ENCODE measurements at regions not wholly inside any gene's neighbourhood (a gene's known extent, or its start where the extent isn't known, plus 50 kb on each side); places are given as distances from the start of the nearest gene placed in this dataset.

DNA sequence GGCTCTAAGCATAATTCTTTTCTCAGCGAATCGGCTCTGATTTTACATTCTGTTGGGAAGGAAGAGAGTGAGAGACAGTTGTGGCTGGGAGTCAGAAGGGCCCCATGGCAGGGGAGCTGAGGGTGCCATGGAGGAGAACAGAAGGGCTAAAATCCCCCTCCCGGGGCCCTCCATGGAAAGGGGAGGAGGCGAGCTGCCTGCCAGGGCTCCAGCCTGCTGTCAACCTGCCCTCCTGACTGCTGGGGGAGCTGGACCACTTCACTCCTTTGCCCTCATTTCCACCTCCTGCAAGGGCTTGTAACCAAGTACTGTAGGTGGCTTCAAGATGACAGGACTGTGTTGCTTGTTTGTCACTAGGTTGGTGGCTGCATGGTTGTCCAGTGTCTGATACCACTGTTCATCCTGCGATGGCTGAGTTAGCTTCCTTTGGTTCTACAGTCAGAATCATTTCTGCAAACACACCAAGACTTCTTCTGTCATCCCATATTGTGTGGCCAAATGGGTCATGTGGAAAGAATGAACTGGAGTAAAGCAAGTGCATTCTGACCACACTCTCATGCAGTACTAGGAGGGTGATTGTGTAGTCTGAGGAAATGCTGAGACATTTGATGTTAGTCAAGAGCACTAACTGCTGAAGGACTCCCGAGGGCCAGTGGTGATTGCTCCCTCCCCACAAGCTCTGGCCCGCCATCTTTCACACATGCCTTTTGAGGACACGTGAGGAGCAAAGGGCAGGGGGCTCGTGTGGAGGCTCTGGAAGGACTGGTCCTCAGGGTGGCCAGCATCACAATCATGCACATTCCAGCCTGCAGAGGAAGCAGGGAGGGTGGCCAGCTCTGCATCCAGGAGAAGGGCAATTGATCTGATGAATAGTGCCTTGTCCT lies 307.2 kb downstream of the GADD45G start:
- no peak for TF ChIP-seq POLR2A (IDR thresholded peaks at IDR 0.05; ENCODE audit: low read length)
- no peak for TF ChIP-seq GATA1 (IDR thresholded peaks at IDR 0.05; ENCODE audit: low read depth, low read length)
